Stomach (tissue), 8 donors: ENCODE measurements at regions not wholly inside any gene's neighbourhood (a gene's known extent, or its start where the extent isn't known, plus 50 kb on each side); places are given as distances from the start of the nearest gene placed in this dataset.

ENCODE experiments used
- DNase-seq, 2 donors: peaks; one replicate each; pipeline versions ENCODE4 v3.0.0 to v3.0.0-alpha.2; 2013 to 2019
- H3K27ac ChIP-seq, 5 donors: fragments of 200-600 bp in 4 of 5; sonication (generic) in 4 of 5; one replicate each; pipeline ENCODE4 v1.5.1; 2013 to 2019; ENCODE audit warnings: mild to moderate bottlenecking in 1 of 5, moderate library complexity in 1 of 5
- H3K27me3 ChIP-seq, 3 donors: fragments of 200-600 bp; sonication (generic); one replicate each; pipeline ENCODE4 v1.5.1; 2017 to 2019; ENCODE audit warnings: mixed run types in 1 of 3
- H3K36me3 ChIP-seq, 4 donors: fragments of 200-600 bp; sonication (generic); 1 replicate in 3 of 4; 2 replicates in 1 of 4; pipeline ENCODE4 v1.5.1; 2016 to 2019
- H3K4me1 ChIP-seq, 4 donors: fragments of 200-600 bp; sonication (generic); one replicate each; pipeline ENCODE4 v1.5.1; 2016 to 2019
- H3K4me3 ChIP-seq, 4 donors: fragments of 200-600 bp; sonication (generic) in 3 of 4; one replicate each; pipeline ENCODE4 v1.5.1; 2016 to 2019; ENCODE audit warnings: mild to moderate bottlenecking in 1 of 4
- H3K9me3 ChIP-seq, 4 donors: fragments of 200-600 bp; sonication (generic); one replicate each; pipeline ENCODE4 v1.5.1; 2016 to 2019
- CTCF ChIP-seq, 7 experiments: fragments of 450-650 bp in 4 of 7; fragments of 200-600 bp in 3 of 7; sonication (generic) in 3 of 7; IDR thresholded peaks; one replicate each; pipeline ENCODE4 v1.5.1; 2016 to 2019; ENCODE audit warnings: antibody characterized with exemption in 7 of 7, control low read depth in 2 of 7, mild to moderate bottlenecking in 1 of 7
- EP300 ChIP-seq: sonication (generic); formaldehyde crosslinking; IDR thresholded peaks from one replicate; pipeline ENCODE4 v1.6.1; 2017; ENCODE audit warnings: antibody characterized with exemption
- POLR2A ChIP-seq, 4 donors: fragments of 450-650 bp; IDR thresholded peaks; one replicate each; pipeline ENCODE4 v1.6.1; 2016; ENCODE audit warnings: antibody characterized with exemption in 4 of 4, control low read depth in 2 of 4, mild to moderate bottlenecking in 1 of 4, moderate library complexity in 1 of 4
- POLR2AphosphoS5 ChIP-seq, 3 donors: sonication (generic); formaldehyde crosslinking; IDR thresholded peaks; one replicate each; pipeline ENCODE4 v1.6.1; 2016; ENCODE audit warnings: antibody characterized with exemption in 3 of 3
- WGBS, 5 donors: extraction: QIAGEN DNeasy Blood & Tissue Kit in 3 of 5; methylation state at CpG; one replicate each; pipeline versions ENCODE4 v1.1.5 to v1.1.7; 2013 to 2018; 5-methylcytosine and 5-hydroxymethylcytosine counted together
- intact Hi-C: fragments of 100-400 bp; cut with DNase I; formaldehyde crosslinking; loops from one replicate; pipeline ENCODE4 v1.15.1; 2023; ENCODE audit warnings: low total_unique reads
- donor health status: healthy with polysubstance abuse.
- donor health status: Bipolar disorder and iron deficiency.
- donor health status: healthy.

- TF ChIP-seq EP300: no peak
- no peak for TF ChIP-seq CTCF (IDR thresholded peaks at IDR 0.05)
- TF ChIP-seq POLR2AphosphoS5 (IDR thresholded peaks at IDR 0.05): no peak
- TF ChIP-seq POLR2A (IDR thresholded peaks at IDR 0.05): no peak
- Histone ChIP-seq H3K27ac (no peak overlapping the region), H3K36me3 (no peaks in the 10 kb centered on the region), H3K4me3 (no peak overlapping the region), H3K4me1 (no peaks in the 10 kb centered on the region), H3K9me3 (no peaks in the 10 kb centered on the region), H3K27me3 (no peaks in the 10 kb centered on the region)
- intact Hi-C loops: no loop called here
- DNase-seq: no peak
- 70 to 89% (median 81%) methylated on average over 2 of the region's 2 CpGs for WGBS, 5 donors
Measured at GRCh38 chr13:80605011-80605410, 264.1 kb upstream of the SPRY2 start.

- intact Hi-C loops: no loop called here
- peak in 1 of 2 donors; percentile 14 for DNase-seq
- H3K36me3 ChIP-seq: no peaks in the 10 kb centered on the region
- H3K27me3 ChIP-seq: no peaks in the 10 kb centered on the region
- TF ChIP-seq EP300 (no peak), CTCF (IDR thresholded peaks at IDR 0.05) (no peak)
- no peak overlapping the region for H3K27ac ChIP-seq
- WGBS, 5 donors: 69 to 83% (median 77%) methylated on average over 3 of the region's 3 CpGs
- H3K4me1 ChIP-seq: no peaks in the 10 kb centered on the region
- no peak overlapping the region for H3K4me3 ChIP-seq
- no peaks in the 10 kb centered on the region for H3K9me3 ChIP-seq
Measured at GRCh38 chr13:80604098-80604497, 263.2 kb upstream of the SPRY2 start.

- DNase-seq: no peak
- Histone ChIP-seq H3K4me1 (no peaks in the 10 kb centered on the region), H3K27me3 (no peaks in the 10 kb centered on the region), H3K9me3 (no peaks in the 10 kb centered on the region), H3K4me3 (no peak overlapping the region), H3K27ac (no peak overlapping the region), H3K36me3 (no peaks in the 10 kb centered on the region)
- WGBS, 5 donors: 27 to 39% (median 33%) methylated on average over 1 of the region's 1 CpG
- intact Hi-C loops: no loop called here
- no peak for TF ChIP-seq CTCF (IDR thresholded peaks at IDR 0.05)
- TF ChIP-seq POLR2AphosphoS5 (IDR thresholded peaks at IDR 0.05): no peak
- no peak for TF ChIP-seq EP300
- TF ChIP-seq POLR2A (IDR thresholded peaks at IDR 0.05): no peak
Measured at GRCh38 chr13:80603351-80603750, 262.4 kb upstream of the SPRY2 start.

GRCh38 chr13:80599765-80600164 is 258.8 kb upstream of the SPRY2 start:
- TF ChIP-seq POLR2A (IDR thresholded peaks at IDR 0.05): no peak
- TF ChIP-seq CTCF (IDR thresholded peaks at IDR 0.05): no peak
- no peak for TF ChIP-seq POLR2AphosphoS5 (IDR thresholded peaks at IDR 0.05)
- TF ChIP-seq EP300: no peak
- no peak overlapping the region for H3K4me3 ChIP-seq
- no peaks in the 10 kb centered on the region for H3K4me1 ChIP-seq
- no peaks in the 10 kb centered on the region for H3K27me3 ChIP-seq
- no peaks in the 10 kb centered on the region for H3K9me3 ChIP-seq
- no peaks in the 10 kb centered on the region for H3K36me3 ChIP-seq
- intact Hi-C loops: no loop called here
- no peak for DNase-seq
- no peak overlapping the region for H3K27ac ChIP-seq

- Histone ChIP-seq H3K27me3 (no peaks in the 10 kb centered on the region), H3K9me3 (no peaks in the 10 kb centered on the region), H3K36me3 (no peaks in the 10 kb centered on the region), H3K4me3 (no peak overlapping the region), H3K27ac (no peak overlapping the region), H3K4me1 (no peaks in the 10 kb centered on the region)
- DNase-seq: no peak
- WGBS, 5 donors: 85 to 90% (median 89%) methylated on average over 3 of the region's 3 CpGs
- intact Hi-C loops: no loop called here
- TF ChIP-seq POLR2A (IDR thresholded peaks at IDR 0.05) (no peak), EP300 (no peak), CTCF (IDR thresholded peaks at IDR 0.05) (no peak), POLR2AphosphoS5 (IDR thresholded peaks at IDR 0.05) (no peak)
Measured at GRCh38 chr13:80598189-80598588, 257.3 kb upstream of the SPRY2 start.
